ENCODE measurements at regions not wholly inside any gene's neighbourhood (a gene's known extent, or its start where the extent isn't known, plus 50 kb on each side); places are given as distances from the start of the nearest gene placed in this dataset.

- DNase-seq (ENCODE audit: low read depth) = no peak
- TF ChIP-seq, protein P1, sequence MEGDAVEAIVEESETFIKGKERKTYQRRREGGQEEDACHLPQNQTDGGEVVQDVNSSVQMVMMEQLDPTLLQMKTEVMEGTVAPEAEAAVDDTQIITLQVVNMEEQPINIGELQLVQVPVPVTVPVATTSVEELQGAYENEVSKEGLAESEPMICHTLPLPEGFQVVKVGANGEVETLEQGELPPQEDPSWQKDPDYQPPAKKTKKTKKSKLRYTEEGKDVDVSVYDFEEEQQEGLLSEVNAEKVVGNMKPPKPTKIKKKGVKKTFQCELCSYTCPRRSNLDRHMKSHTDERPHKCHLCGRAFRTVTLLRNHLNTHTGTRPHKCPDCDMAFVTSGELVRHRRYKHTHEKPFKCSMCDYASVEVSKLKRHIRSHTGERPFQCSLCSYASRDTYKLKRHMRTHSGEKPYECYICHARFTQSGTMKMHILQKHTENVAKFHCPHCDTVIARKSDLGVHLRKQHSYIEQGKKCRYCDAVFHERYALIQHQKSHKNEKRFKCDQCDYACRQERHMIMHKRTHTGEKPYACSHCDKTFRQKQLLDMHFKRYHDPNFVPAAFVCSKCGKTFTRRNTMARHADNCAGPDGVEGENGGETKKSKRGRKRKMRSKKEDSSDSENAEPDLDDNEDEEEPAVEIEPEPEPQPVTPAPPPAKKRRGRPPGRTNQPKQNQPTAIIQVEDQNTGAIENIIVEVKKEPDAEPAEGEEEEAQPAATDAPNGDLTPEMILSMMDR (IDR thresholded peaks at IDR 0.05; ENCODE audit: insufficient read depth, low read depth, low read length, missing control alignments) = no peak
Observed at GRCh38 chr9:135349212-135350002, 130.2 kb upstream of the PPP1R26 start.

DNA sequence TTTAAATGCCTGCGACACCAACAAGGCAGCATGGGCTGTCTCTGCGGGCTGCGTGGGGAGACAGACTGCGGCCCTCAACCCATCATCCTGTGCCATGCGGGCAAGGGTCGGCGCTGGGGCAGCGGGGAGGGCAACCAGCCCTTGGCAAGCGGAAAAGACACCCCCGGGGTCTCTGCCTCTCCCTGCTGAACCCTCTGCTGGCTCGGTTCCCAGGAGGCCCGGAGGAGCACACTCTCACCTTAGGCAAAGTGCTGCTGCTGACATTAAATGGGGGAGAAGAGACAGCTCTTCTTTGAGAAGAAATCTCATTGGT lies 129.6 kb upstream of the PPP1R26 start:
- no peak overlapping the region for H3K4me3 ChIP-seq (ENCODE audit: low read length)
- TF ChIP-seq, protein P1 (IDR thresholded peaks at IDR 0.05; ENCODE audit: insufficient read depth, low read depth, low read length, missing control alignments) = no peak

More at GRCh38 chr9:135349212-135350002, 130.2 kb upstream of the PPP1R26 start:
- H3K4me3 ChIP-seq (ENCODE audit: low read length) = no peak overlapping the region

DNA sequence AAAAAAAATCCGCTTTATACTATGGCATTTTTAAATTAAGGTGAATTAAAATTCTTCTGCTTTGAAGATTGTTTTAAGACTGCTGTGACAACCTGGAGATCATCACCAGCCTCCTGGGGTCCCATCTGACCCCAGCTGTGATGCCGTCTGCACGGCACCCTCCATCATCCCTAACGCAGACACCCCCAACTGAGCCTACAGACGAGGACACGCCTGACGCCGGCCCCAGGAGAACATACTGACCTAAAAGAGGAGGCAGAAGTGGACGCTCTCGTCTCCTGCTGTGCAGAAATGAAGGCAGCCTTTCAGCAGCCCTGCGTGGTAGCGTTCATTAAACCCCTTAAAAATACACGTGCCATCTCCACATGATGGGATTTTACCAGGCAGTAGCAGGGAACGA lies 125.6 kb upstream of the PPP1R26 start:
- no peak overlapping the region for H3K4me3 ChIP-seq (ENCODE audit: low read length)
- TF ChIP-seq, protein P1 (IDR thresholded peaks at IDR 0.05; ENCODE audit: insufficient read depth, low read depth, low read length, missing control alignments) = no peak
- DNase-seq (ENCODE audit: low read depth) = no peak

More for the DNA sequence above, 129.6 kb upstream of the PPP1R26 start:
- no peak for DNase-seq (ENCODE audit: low read depth)

- TF ChIP-seq, protein P1 (IDR thresholded peaks at IDR 0.05; ENCODE audit: insufficient read depth, low read depth, low read length, missing control alignments) = no peak
- no peak overlapping the region for H3K4me3 ChIP-seq (ENCODE audit: low read length)
- no peak for DNase-seq (ENCODE audit: low read depth)
Observed at GRCh38 chr9:135355521-135356011, 124.0 kb upstream of the PPP1R26 start.

- no peak overlapping the region for H3K4me3 ChIP-seq (ENCODE audit: low read length)
- DNase-seq (ENCODE audit: low read depth) = no peak
- TF ChIP-seq, protein P1 (IDR thresholded peaks at IDR 0.05; ENCODE audit: insufficient read depth, low read depth, low read length, missing control alignments) = no peak
Observed at GRCh38 chr9:135356021-135356420, 123.6 kb upstream of the PPP1R26 start.

DNA sequence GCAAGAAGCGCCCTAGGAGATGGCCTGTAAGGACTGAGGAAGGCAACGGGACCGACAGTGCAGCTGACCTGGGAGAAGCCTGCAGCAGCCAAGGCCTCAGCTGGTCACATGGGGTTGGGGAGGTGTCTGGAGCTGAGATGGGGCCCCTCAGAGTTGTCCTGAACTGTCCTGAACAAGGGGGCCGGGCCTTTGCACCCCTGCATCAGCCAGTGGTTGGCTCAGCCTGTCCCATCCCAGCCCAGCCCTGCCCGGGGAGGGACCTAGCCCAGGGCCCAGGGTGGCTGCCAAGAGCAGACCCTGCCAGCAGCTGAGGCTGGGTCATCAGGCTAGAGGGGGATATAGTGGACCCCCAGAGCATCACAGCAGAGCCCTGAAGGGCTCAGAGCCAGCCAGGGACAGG lies 122.8 kb upstream of the PPP1R26 start:
- DNase-seq (ENCODE audit: low read depth) = no peak
- TF ChIP-seq, protein P1 (IDR thresholded peaks at IDR 0.05; ENCODE audit: insufficient read depth, low read depth, low read length, missing control alignments) = no peak

More for the DNA sequence above, 122.8 kb upstream of the PPP1R26 start:
- no peak overlapping the region for H3K4me3 ChIP-seq (ENCODE audit: low read length)

Measured in epithelial cell of esophagus (primary cell).